PC-3 (cell line): ENCODE measurements at regions not wholly inside any gene's neighbourhood (a gene's known extent, or its start where the extent isn't known, plus 50 kb on each side); places are given as distances from the start of the nearest gene placed in this dataset.

Experiments used
- ATAC-seq: fragments of 200-7000 bp; cut with Tn5 transposase; 2 replicates; pipeline ENCODE4 v1.9.1; 2020; ENCODE audit warnings: mild to moderate bottlenecking, moderate library complexity
- BruUV-seq: library from RNA; stranded (reverse); fragments of 400-500 nt; replicated peaks from 2 replicates; lab custom pipeline; 2021; lab: Mats Ljungman, UMichigan
- CTCF ChIA-PET: fragments of 300-600 bp; sonication (Branson Sonifier 250); formaldehyde crosslinking; loops from one replicate; lab custom pipeline; 2022; ENCODE audit warnings: antibody characterized with exemption; lab: Charles Lee
- POLR2A ChIA-PET: fragments of 300-600 bp; sonication (Branson Sonifier 250); formaldehyde crosslinking; loops from one replicate; lab custom pipeline; 2022; ENCODE audit warnings: antibody characterized with exemption; ENCODE audit not compliant: unreplicated experiment; lab: Charles Lee
- DNase-seq: peaks from one replicate; pipeline ENCODE4 v3.0.0-alpha.2; 2015
- H2AFZ ChIP-seq: fragments of 300-600 bp; sonication (generic); 2 replicates; pipeline ENCODE4 v1.6.0; 2016; ENCODE audit warnings: antibody characterized with exemption, low read length
- H3F3A ChIP-seq: fragments of 300-600 bp; sonication (generic); one replicate; pipeline ENCODE4 v1.6.0; 2017; ENCODE audit warnings: antibody characterized with exemption, low read length, control low read depth, mild to moderate bottlenecking; ENCODE audit not compliant: unreplicated experiment
- H3K27ac ChIP-seq: fragments of 300-600 bp; sonication (generic); 2 replicates; pipeline ENCODE4 v1.5.1; 2016; ENCODE audit warnings: mild to moderate bottlenecking, low read length
- H3K27me3 ChIP-seq: fragments of 300-600 bp; sonication (generic); 2 replicates; pipeline ENCODE4 v1.6.1; 2016; ENCODE audit warnings: low read length, mixed read lengths
- H3K36me3 ChIP-seq: fragments of 300-600 bp; sonication (generic); 2 replicates; pipeline ENCODE4 v1.6.1; 2016; ENCODE audit warnings: low read depth, mixed run types, low read length, mixed read lengths
- H3K4me1 ChIP-seq: fragments of 300-600 bp; sonication (generic); 2 replicates; pipeline ENCODE4 v1.5.1; 2016; ENCODE audit warnings: low read length; ENCODE audit not compliant: insufficient read depth
- H3K4me2 ChIP-seq: fragments of 300-600 bp; sonication (generic); 2 replicates; pipeline ENCODE4 v1.6.0; 2016; ENCODE audit warnings: low read length
- H3K4me3 ChIP-seq: fragments of 300-600 bp; sonication (generic); 2 replicates; pipeline ENCODE4 v1.5.1; 2016; ENCODE audit warnings: mild to moderate bottlenecking, low read length, mixed read lengths
- H3K79me2 ChIP-seq: fragments of 300-600 bp; sonication (generic); 2 replicates; pipeline ENCODE4 v1.6.1; 2017; ENCODE audit warnings: low read length, mixed read lengths
- H3K9ac ChIP-seq: fragments of 300-600 bp; sonication (generic); 2 replicates; pipeline ENCODE4 v1.6.0; 2016; ENCODE audit warnings: mild to moderate bottlenecking, low read length
- H3K9me2 ChIP-seq: fragments of 300-600 bp; sonication (generic); replicated peaks from 2 replicates; pipeline ENCODE4 v1.6.1; 2016; ENCODE audit warnings: mixed run types, low read length, mixed read lengths
- H3K9me3 ChIP-seq: fragments of 300-600 bp; sonication (generic); 2 replicates; pipeline ENCODE4 v1.6.1; 2016; ENCODE audit warnings: low read length, mixed read lengths
- H4K20me1 ChIP-seq: fragments of 300-600 bp; sonication (generic); 2 replicates; pipeline ENCODE4 v1.6.1; 2016; ENCODE audit warnings: low read length, mixed read lengths
- CTCF ChIP-seq: fragments of 300-600 bp; sonication (generic); conservative IDR thresholded peaks from 2 replicates; pipeline ENCODE4 v1.5.1; 2017; ENCODE audit warnings: antibody characterized with exemption, low read depth, mild to moderate bottlenecking, low read length
- EZH2 ChIP-seq: fragments of 300-600 bp; sonication (generic); IDR thresholded peaks from one replicate; pipeline ENCODE4 v1.6.1; 2017; ENCODE audit warnings: antibody characterized with exemption, mild to moderate bottlenecking, low read length; ENCODE audit not compliant: unreplicated experiment
- EZH2phosphoT487 ChIP-seq: fragments of 300-600 bp; sonication (generic); IDR thresholded peaks from 2 replicates; pipeline ENCODE4 v1.6.1; 2018; ENCODE audit warnings: mild to moderate bottlenecking, antibody characterized with exemption, low read length, borderline replicate concordance
- intact Hi-C: fragments of 100-400 bp; cut with micrococcal nuclease; formaldehyde crosslinking; loops from 2 replicates; pipeline ENCODE4 v1.9.0; 2023

- BruUV-seq, result no TSS peak
- CTCF ChIA-PET, result no interaction called here
- intact Hi-C loops, result no loop called here
- H3K9me2 ChIP-seq, result no peaks in the 10 kb centered on the region
- no peaks in the 10 kb centered on the region for H3K4me1 ChIP-seq
- POLR2A ChIA-PET, result no interaction called here
- ATAC-seq (no peak), DNase-seq (no peak)
- H3K4me2 ChIP-seq, result no peak overlapping the region
- H3K9ac ChIP-seq, result no peak overlapping the region
- H3K4me3 ChIP-seq, result no peak overlapping the region
- no peaks in the 10 kb centered on the region for H4K20me1 ChIP-seq
- TF ChIP-seq EZH2phosphoT487, result no peak
- no peak for TF ChIP-seq CTCF
- no peak for TF ChIP-seq EZH2
- no peak overlapping the region for H2AFZ ChIP-seq
- H3K36me3 ChIP-seq, result no peaks in the 10 kb centered on the region
- H3K27ac ChIP-seq, result no peak overlapping the region
- H3K79me2 ChIP-seq, result no peaks in the 10 kb centered on the region
- H3K27me3 ChIP-seq, result no peaks in the 10 kb centered on the region
- H3F3A ChIP-seq, result no peaks in the 10 kb centered on the region
- H3K9me3 ChIP-seq, result 0 out of 2 replicates have a peak, but pooled peaks cover 5% of the 10 kb centered on the region
These were observed 762.3 kb downstream of the GALC start for GRCh38 chr14:87230726-87231125.

GRCh38 chr14:87229131-87229530, 763.9 kb downstream of the GALC start:
- H4K20me1 ChIP-seq, result no peaks in the 10 kb centered on the region
- H3K36me3 ChIP-seq, result no peaks in the 10 kb centered on the region
- H3K9me3 ChIP-seq, result 0 out of 2 replicates have a peak, but pooled peaks cover 9% of the 10 kb centered on the region
- no peaks in the 10 kb centered on the region for H3K27me3 ChIP-seq
- no peaks in the 10 kb centered on the region for H3K79me2 ChIP-seq
- H3K4me2 ChIP-seq, result no peak overlapping the region
- ChIA-PET POLR2A (no interaction called here), CTCF (no interaction called here)
- no peak for TF ChIP-seq EZH2phosphoT487
- no peak for TF ChIP-seq EZH2
- no peak for TF ChIP-seq CTCF
- H2AFZ ChIP-seq, result no peak overlapping the region
- no peaks in the 10 kb centered on the region for H3K4me1 ChIP-seq
- intact Hi-C loops, result no loop called here
- DNase-seq (no peak), ATAC-seq (no peak)
- no peaks in the 10 kb centered on the region for H3F3A ChIP-seq
- BruUV-seq, result no TSS peak
- H3K27ac ChIP-seq, result no peak overlapping the region
- H3K9ac ChIP-seq, result no peak overlapping the region
- no peaks in the 10 kb centered on the region for H3K9me2 ChIP-seq
- H3K4me3 ChIP-seq, result no peak overlapping the region

GRCh38 chr14:87217023-87217422, 776.0 kb downstream of the GALC start:
- ChIA-PET CTCF (no interaction called here), POLR2A (no interaction called here)
- DNase-seq (no peak), ATAC-seq (no peak)
- no peaks in the 10 kb centered on the region for H4K20me1 ChIP-seq
- H3K4me3 ChIP-seq, result no peak overlapping the region
- no peaks in the 10 kb centered on the region for H3K9me2 ChIP-seq
- no peak overlapping the region for H2AFZ ChIP-seq
- no peak overlapping the region for H3K27ac ChIP-seq
- BruUV-seq, result no TSS peak
- H3K4me2 ChIP-seq, result no peak overlapping the region
- no peaks in the 10 kb centered on the region for H3K4me1 ChIP-seq
- no peaks in the 10 kb centered on the region for H3F3A ChIP-seq
- no peak overlapping the region for H3K9ac ChIP-seq
- H3K36me3 ChIP-seq, result no peaks in the 10 kb centered on the region
- intact Hi-C loops, result no loop called here
- H3K9me3 ChIP-seq, result peaks cover 25% of the 10 kb centered on the region; the same call in 1 of the 2 replicates
- no peaks in the 10 kb centered on the region for H3K79me2 ChIP-seq
- no peak for TF ChIP-seq EZH2phosphoT487
- no peak for TF ChIP-seq CTCF
- no peak for TF ChIP-seq EZH2
- H3K27me3 ChIP-seq, result no peaks in the 10 kb centered on the region
